ENCODE measurements at regions not wholly inside any gene's neighbourhood (a gene's known extent, or its start where the extent isn't known, plus 50 kb on each side); places are given as distances from the start of the nearest gene placed in this dataset.
"Not testable (repeated sequence)": the region's sequence is repeated elsewhere in the genome, so short reads cannot be mapped to it uniquely, and the experiment has no call there.

DNA sequence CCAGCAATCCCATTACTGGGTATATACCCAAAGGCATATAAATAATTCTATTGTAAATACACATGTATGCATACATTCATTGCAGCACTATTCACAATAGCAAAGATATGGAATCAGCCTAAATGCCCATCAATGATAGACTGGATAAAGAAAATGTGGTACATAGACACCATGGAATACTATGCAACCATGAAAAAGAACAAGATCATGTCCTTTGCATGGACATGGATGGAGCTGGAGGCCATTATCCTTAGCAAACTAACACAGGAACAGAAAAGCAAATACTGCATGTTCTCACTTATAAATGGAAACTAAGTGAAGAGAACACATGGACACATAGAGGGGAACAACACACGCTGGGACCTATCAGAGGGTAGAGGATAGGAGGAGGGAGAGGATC lies 51.3 kb upstream of the CASK start:
- not testable (repeated sequence) for DNase-seq

DNA sequence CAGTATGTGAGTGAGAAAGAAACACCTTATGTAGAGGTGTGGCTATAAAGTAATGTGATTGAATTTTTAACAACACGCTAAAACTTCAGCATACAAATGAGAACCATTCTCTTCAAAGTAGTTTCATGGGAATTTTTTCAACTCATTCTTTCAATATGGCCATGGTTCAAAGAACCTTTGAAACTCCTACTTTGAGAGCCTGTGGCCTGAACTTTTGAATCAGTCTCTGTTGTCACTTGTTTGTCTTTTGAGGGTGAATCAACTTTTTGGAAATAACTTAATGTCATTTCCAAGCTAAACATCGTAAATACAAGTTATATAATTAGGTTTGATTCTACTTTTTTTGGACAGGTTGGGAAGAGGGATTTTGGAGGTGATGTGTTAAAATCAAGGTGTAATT lies 49.9 kb upstream of the CASK start:
- DNase-seq: no peak

Measured in NCI-H526 (cell line).